ENCODE measurements at regions not wholly inside any gene's neighbourhood (a gene's known extent, or its start where the extent isn't known, plus 50 kb on each side); places are given as distances from the start of the nearest gene placed in this dataset.

GRCh38 chr7:1359681-1360485, 99.4 kb downstream of the MICALL2 start:
- Histone ChIP-seq H3K27ac (ENCODE audit: low read depth, low read length, poor library complexity, severe bottlenecking) (no peak overlapping the region), H2AFZ (ENCODE audit: low read length) (no peak overlapping the region), H3K4me3 (ENCODE audit: low read depth, low read length, poor library complexity, severe bottlenecking) (no peak overlapping the region), H3K79me2 (ENCODE audit: insufficient read depth, low read depth, low read length) (no peaks in the 10 kb centered on the region), H3K9me2 (ENCODE audit: insufficient read depth, low read length) (no peaks in the 10 kb centered on the region), H3K36me3 (ENCODE audit: insufficient read depth, low read length) (no peaks in the 10 kb centered on the region), H4K20me1 (ENCODE audit: insufficient read depth, low read length) (no peaks in the 10 kb centered on the region), H3K4me1 (ENCODE audit: insufficient read depth, low read length, poor library complexity, severe bottlenecking) (no peaks in the 10 kb centered on the region), H3K9me3 (ENCODE audit: low read length) (no peaks in the 10 kb centered on the region), H3K4me2 (ENCODE audit: low read length) (no peak overlapping the region)
- TF ChIP-seq CTCF (conservative IDR thresholded peaks at IDR 0.05; ENCODE audit: low read length) (no peak), EZH2phosphoT487 (IDR thresholded peaks at IDR 0.05; ENCODE audit: borderline replicate concordance, low read depth, low read length) (no peak)
- no TSS peak for BruUV-seq (replicated peaks)
- intact Hi-C loops (cut with micrococcal nuclease; ENCODE audit: unreplicated experiment): no loop called here
- ChIA-PET CTCF (ENCODE audit: unreplicated experiment) (no interaction called here), POLR2A (interaction anchor here (0.9 kb wide), 1 partner anchor 29 kb away, joined by 4 read pairs; no protein-coding TSS in a partner anchor)
- no peak for DNase-seq (ENCODE audit: low spot score)

GRCh38 chr7:1360521-1360971, 98.7 kb downstream of the MICALL2 start:
- no peaks in the 10 kb centered on the region for H4K20me1 ChIP-seq (ENCODE audit: insufficient read depth, low read length)
- no peak overlapping the region for H3K27ac ChIP-seq (ENCODE audit: low read depth, low read length, poor library complexity, severe bottlenecking)
- intact Hi-C loops (cut with micrococcal nuclease; ENCODE audit: unreplicated experiment): no loop called here
- no peaks in the 10 kb centered on the region for H3K9me2 ChIP-seq (ENCODE audit: insufficient read depth, low read length)
- H3K4me2 ChIP-seq (ENCODE audit: low read length): no peak overlapping the region
- no peaks in the 10 kb centered on the region for H3K79me2 ChIP-seq (ENCODE audit: insufficient read depth, low read depth, low read length)
- no peak for DNase-seq (ENCODE audit: low spot score)
- TF ChIP-seq EZH2phosphoT487 (IDR thresholded peaks at IDR 0.05; ENCODE audit: borderline replicate concordance, low read depth, low read length): no peak
- TF ChIP-seq CTCF (conservative IDR thresholded peaks at IDR 0.05; ENCODE audit: low read length): no peak
- no peak overlapping the region for H2AFZ ChIP-seq (ENCODE audit: low read length)
- CTCF ChIA-PET (ENCODE audit: unreplicated experiment): interaction anchor here (0.6 kb wide), 1 partner anchor 201 kb away, joined by 9 read pairs; no protein-coding TSS in a partner anchor
- H3K36me3 ChIP-seq (ENCODE audit: insufficient read depth, low read length): no peaks in the 10 kb centered on the region
- no peaks in the 10 kb centered on the region for H3K9me3 ChIP-seq (ENCODE audit: low read length)
- BruUV-seq (replicated peaks): no TSS peak
- H3K4me3 ChIP-seq (ENCODE audit: low read depth, low read length, poor library complexity, severe bottlenecking): no peak overlapping the region
- H3K4me1 ChIP-seq (ENCODE audit: insufficient read depth, low read length, poor library complexity, severe bottlenecking): no peaks in the 10 kb centered on the region
- POLR2A ChIA-PET: no interaction called here
